SU-DHL-6 (cell line): ENCODE measurements at regions not wholly inside any gene's neighbourhood (a gene's known extent, or its start where the extent isn't known, plus 50 kb on each side); places are given as distances from the start of the nearest gene placed in this dataset.

ENCODE experiments used
- CTCF ChIP-seq: fragments of 200-600 bp; sonication (generic); IDR thresholded peaks from one replicate; pipeline ENCODE4 v1.5.1; 2017; ENCODE audit warnings: antibody characterized with exemption, mild to moderate bottlenecking, low read length, moderate library complexity; ENCODE audit not compliant: insufficient read depth, poor library complexity, severe bottlenecking
- EZH2phosphoT487 ChIP-seq: fragments of 200-600 bp; sonication (generic), shearing (Covaris generic); conservative IDR thresholded peaks from 2 replicates; pipeline ENCODE4 v1.6.1; 2018; ENCODE audit warnings: mild to moderate bottlenecking, antibody characterized with exemption, low read length, moderate library complexity, mixed read lengths

DNA sequence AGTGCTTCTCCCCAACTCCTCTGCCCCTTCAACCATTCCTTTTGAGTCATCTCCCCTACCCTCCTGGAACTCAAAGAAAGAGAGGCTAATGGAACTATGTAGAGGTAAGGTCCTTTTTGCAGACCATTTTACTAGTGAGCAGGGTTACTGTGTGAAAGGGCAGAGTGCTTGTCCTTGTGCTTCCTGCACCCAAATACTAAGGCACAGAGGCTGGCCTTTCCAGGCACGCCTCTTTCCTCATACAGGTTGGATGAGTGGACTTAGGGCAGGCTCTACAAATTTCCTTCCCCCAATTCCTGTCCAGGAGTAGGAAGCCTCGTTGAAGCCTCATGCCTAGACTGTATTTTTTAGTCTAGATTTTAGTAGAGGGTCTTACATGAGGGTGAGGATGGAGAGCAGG, 288.8 kb upstream of the SLC14A2 start:
- TF ChIP-seq CTCF (no peak), EZH2phosphoT487 (no peak)
